Nephron progenitor cell (in vitro differentiated cells): ENCODE measurements at regions not wholly inside any gene's neighbourhood (a gene's known extent, or its start where the extent isn't known, plus 50 kb on each side); places are given as distances from the start of the nearest gene placed in this dataset.
"Not testable (repeated sequence)": the region's sequence is repeated elsewhere in the genome, so short reads cannot be mapped to it uniquely, and the experiment has no call there.

Experiments
- DNase-seq: peaks from one replicate; pipeline ENCODE4 v3.0.0; 2021
- H3K27ac Mint-ChIP-seq: 2 replicates; pipeline ENCODE4 v1.8.0; 2021; ENCODE audit warnings: mild to moderate bottlenecking, moderate library complexity, mixed read lengths
- H3K27me3 Mint-ChIP-seq: 2 replicates; pipeline ENCODE4 v1.8.0; 2021; ENCODE audit warnings: mild to moderate bottlenecking, low read depth, mixed read lengths; ENCODE audit not compliant: poor library complexity
- H3K36me3 Mint-ChIP-seq: 2 replicates; pipeline ENCODE4 v1.8.0; 2021; ENCODE audit warnings: low read depth, mixed read lengths
- H3K4me1 Mint-ChIP-seq: 2 replicates; pipeline ENCODE4 v1.8.0; 2021; ENCODE audit warnings: mixed read lengths
- H3K4me3 Mint-ChIP-seq: 2 replicates; pipeline ENCODE4 v1.8.0; 2021; ENCODE audit warnings: mild to moderate bottlenecking, moderate library complexity, mixed read lengths
- H3K9me3 Mint-ChIP-seq: 2 replicates; pipeline ENCODE4 v1.8.0; 2021; ENCODE audit warnings: mild to moderate bottlenecking, moderate library complexity, mixed read lengths
- TF ChIP-seq, protein P1 (sequence below): fragments of 200-600 bp; sonication (generic); IDR thresholded peaks from 2 replicates; pipeline ENCODE4 v1.5.0; 2021; ENCODE audit warnings: antibody characterized with exemption

DNA sequence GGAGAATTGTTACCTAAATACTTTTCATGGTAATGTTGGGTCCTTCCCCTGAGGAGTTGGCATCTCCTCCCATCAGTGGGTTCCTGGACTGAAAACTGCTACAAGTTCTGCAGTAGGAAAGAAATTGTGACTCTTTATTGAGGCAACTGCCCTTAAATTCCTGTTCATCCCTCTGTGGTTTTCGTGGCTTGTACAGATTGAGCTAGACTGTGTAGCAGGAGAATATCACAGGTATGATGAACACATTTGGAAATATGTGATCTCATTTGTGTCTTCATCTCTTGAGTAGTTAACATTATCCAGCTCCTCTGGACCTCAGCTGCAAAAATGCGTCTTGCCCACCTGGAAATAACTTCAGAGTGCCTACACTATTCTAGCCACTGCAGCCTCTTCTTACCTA is 390.6 kb downstream of the PTPRC start:
- Mint-ChIP-seq H3K27me3 (peaks cover 2% of the 10 kb centered on the region), H3K36me3 (no peaks in the 10 kb centered on the region), H3K27ac (no peak overlapping the region), H3K9me3 (peaks cover 10% of the 10 kb centered on the region), H3K4me3 (no peak overlapping the region), H3K4me1 (peaks cover 6% of the 10 kb centered on the region)
- DNase-seq: no peak
- TF ChIP-seq, protein P1, sequence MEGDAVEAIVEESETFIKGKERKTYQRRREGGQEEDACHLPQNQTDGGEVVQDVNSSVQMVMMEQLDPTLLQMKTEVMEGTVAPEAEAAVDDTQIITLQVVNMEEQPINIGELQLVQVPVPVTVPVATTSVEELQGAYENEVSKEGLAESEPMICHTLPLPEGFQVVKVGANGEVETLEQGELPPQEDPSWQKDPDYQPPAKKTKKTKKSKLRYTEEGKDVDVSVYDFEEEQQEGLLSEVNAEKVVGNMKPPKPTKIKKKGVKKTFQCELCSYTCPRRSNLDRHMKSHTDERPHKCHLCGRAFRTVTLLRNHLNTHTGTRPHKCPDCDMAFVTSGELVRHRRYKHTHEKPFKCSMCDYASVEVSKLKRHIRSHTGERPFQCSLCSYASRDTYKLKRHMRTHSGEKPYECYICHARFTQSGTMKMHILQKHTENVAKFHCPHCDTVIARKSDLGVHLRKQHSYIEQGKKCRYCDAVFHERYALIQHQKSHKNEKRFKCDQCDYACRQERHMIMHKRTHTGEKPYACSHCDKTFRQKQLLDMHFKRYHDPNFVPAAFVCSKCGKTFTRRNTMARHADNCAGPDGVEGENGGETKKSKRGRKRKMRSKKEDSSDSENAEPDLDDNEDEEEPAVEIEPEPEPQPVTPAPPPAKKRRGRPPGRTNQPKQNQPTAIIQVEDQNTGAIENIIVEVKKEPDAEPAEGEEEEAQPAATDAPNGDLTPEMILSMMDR: no peak

DNA sequence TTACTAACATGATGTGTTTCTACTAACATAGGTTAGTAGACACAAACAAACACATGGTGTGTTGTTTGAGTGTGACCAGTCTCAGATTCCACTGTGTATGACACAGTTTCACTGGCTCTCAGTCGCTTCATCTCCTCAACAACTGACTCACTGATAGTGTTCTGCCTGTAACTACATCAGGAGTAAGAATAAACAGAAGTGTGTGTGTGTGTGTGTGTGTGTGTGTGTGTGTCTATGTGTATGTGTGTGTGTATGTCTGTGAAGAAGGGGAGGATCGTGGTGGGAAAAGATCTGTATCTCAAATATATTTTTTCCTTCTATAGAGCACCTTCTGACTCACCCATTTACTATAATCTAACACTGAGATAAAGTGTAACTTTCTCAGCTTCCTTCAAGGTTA is 391.0 kb downstream of the PTPRC start:
- no peak overlapping the region for H3K27ac Mint-ChIP-seq
- no peak for DNase-seq
- peaks cover 10% of the 10 kb centered on the region for H3K9me3 Mint-ChIP-seq
- TF ChIP-seq, protein P1: no peak
- peaks cover 6% of the 10 kb centered on the region for H3K4me1 Mint-ChIP-seq
- no peaks in the 10 kb centered on the region for H3K36me3 Mint-ChIP-seq
- no peak overlapping the region for H3K4me3 Mint-ChIP-seq
- H3K27me3 Mint-ChIP-seq: peaks cover 2% of the 10 kb centered on the region

DNA sequence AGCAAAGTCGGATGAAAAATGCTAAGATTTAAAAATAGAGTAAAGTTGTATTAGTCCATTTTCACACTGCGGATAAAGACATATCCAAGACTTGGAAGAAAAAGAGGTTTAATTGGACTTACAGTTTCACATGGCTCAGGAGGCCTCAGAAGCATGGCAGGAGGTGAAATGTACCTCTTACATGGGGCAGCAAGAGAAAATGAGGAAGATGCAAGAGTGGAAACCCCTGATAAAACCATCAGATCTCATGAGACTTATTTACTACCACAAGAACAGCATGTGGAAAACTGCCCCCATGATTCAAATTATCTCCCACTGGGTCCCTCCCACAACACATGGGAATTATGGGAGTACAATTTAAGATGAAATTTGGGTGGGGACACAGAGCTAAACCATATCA is 391.7 kb downstream of the PTPRC start:
- not testable (repeated sequence) for H3K27ac Mint-ChIP-seq, H3K4me1 Mint-ChIP-seq, DNase-seq, H3K36me3 Mint-ChIP-seq, H3K27me3 Mint-ChIP-seq, H3K4me3 Mint-ChIP-seq
- peaks cover 10% of the 10 kb centered on the region for H3K9me3 Mint-ChIP-seq

DNA sequence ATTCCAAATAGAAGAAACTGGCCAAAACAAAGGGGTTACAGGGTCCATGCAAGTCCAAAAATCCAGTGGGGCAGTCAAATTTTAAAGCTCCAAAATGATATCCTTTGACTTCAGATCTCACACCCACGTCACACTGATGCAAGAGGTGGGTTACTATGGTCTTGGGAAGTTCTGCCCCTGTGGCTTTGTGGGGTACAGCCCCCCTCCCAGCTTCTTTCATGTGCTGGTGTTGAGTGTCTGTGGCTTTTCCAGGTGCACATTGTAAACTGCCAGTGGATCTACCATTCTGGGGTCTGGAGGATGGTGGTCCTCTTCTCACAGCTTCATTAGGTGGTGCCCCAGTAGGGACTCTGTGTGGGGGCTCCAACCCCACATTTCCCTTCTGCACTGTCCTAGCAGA is 392.3 kb downstream of the PTPRC start:
- H3K27me3 Mint-ChIP-seq, H3K4me1 Mint-ChIP-seq, H3K4me3 Mint-ChIP-seq, DNase-seq, H3K36me3 Mint-ChIP-seq, H3K27ac Mint-ChIP-seq: not testable (repeated sequence)
- H3K9me3 Mint-ChIP-seq: peaks cover 10% of the 10 kb centered on the region

DNA sequence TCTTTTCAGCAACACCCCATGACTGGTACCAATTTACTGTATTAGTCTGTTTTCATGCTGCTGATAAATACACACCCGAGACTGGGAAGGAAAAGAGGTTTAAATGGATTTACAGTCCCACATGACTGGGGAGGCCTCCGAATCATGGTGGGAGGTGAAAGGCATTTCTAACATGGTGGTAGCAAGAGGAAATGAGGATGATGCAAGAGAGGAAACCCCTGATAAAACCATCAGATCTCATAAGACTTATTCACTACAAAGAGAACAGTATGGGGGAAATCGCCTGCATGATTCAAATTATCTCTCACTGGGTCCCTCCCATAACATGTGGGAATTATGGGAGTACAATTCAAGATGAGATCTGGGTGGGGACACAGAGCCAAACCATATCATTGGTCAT is 393.6 kb downstream of the PTPRC start:
- H3K27ac Mint-ChIP-seq, H3K4me3 Mint-ChIP-seq, H3K4me1 Mint-ChIP-seq, H3K36me3 Mint-ChIP-seq, DNase-seq, H3K27me3 Mint-ChIP-seq: not testable (repeated sequence)
- H3K9me3 Mint-ChIP-seq: peaks cover 10% of the 10 kb centered on the region

DNA sequence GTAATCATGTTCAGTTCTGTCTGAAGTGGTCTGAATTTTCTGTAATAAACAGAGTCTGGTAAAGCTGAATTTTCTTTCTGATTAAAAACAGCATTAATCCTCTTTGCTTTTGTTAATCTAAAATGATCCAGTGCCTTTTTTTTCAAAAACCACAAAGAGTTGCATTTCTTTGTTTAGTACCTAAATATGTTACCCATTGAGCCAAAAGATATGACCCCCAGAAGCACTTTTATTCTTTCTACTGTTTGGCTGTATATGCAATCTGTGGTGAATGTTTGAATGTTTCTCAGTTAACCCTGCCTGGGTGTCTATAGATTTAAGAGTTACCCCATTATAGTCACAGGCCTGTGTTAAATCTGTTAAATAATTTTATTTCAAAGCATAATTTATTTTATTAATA is 394.8 kb downstream of the PTPRC start:
- Mint-ChIP-seq H3K4me1 (peaks cover 6% of the 10 kb centered on the region), H3K27me3 (no peaks in the 10 kb centered on the region), H3K9me3 (peaks cover 10% of the 10 kb centered on the region), H3K36me3 (no peaks in the 10 kb centered on the region), H3K4me3 (no peak overlapping the region), H3K27ac (no peak overlapping the region)
- DNase-seq: no peak
- TF ChIP-seq, protein P1: no peak

DNA sequence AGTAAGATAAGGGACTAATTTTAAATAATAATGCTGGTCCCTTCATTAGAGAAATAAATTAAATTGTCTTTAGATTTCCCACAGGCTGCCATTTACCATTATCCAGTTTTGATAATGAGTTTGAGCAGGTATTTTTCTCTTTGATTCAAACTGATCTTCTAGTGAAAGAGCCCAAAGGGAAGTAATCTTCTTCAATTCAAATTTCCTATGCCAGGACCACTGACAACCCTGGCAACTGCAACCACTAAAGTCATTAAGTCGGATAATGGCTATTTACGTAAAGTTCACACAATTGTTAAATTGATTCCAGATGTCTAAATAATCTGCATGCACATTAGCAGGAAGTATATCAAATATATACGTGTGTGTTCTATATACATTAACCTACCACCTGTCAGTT is 399.3 kb downstream of the PTPRC start:
- TF ChIP-seq, protein P1: no peak
- no peaks in the 10 kb centered on the region for H3K9me3 Mint-ChIP-seq
- no peak overlapping the region for H3K4me3 Mint-ChIP-seq
- no peaks in the 10 kb centered on the region for H3K4me1 Mint-ChIP-seq
- H3K27ac Mint-ChIP-seq: no peak overlapping the region
- no peak for DNase-seq
- H3K27me3 Mint-ChIP-seq: no peaks in the 10 kb centered on the region
- no peaks in the 10 kb centered on the region for H3K36me3 Mint-ChIP-seq
